ENCODE measurements at regions not wholly inside any gene's neighbourhood (a gene's known extent, or its start where the extent isn't known, plus 50 kb on each side); places are given as distances from the start of the nearest gene placed in this dataset.

DNA sequence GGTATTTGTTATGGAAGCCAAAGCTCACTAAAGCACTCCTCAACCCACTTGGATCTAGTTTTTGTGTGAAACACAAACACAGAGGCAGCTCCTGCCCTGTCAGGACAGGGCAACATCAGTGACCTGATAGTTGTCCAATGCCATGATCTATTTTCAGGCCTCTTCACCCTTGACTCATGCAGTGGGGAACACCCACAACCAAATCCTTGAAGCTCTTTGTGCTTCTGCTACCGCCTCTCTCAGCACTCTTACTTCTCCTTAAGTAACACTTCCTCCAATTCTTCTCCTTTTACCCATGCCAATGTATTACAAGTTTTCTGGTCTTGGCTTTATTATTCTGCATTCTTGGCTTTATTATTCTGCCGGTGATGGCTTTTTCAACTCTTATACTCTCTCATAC lies 425.3 kb downstream of the INHBA start:
- no peak for DNase-seq

GRCh38 chr7:41275255-41275654 lies 427.6 kb downstream of the INHBA start:
- no peak for DNase-seq

DNA sequence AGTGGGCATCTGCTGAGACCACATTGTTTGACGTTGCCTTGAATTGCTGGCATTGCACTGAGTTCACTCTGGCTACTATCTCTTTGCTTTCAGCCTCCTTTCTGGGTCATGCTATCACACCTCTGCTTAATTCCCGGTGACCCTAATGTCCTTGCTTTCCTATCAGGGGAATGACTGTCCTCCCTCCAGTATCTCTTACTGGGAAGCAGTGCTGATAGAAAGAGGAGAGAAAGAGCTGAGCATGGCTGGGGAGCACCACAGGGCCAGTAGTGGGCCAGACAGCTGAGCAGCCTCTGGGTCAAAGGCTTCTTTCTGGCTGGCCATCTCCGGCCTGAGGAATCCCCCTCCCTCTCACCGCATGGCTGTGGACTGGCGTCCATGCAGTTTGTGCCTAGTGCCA lies 428.7 kb downstream of the INHBA start:
- no peak for DNase-seq

DNA sequence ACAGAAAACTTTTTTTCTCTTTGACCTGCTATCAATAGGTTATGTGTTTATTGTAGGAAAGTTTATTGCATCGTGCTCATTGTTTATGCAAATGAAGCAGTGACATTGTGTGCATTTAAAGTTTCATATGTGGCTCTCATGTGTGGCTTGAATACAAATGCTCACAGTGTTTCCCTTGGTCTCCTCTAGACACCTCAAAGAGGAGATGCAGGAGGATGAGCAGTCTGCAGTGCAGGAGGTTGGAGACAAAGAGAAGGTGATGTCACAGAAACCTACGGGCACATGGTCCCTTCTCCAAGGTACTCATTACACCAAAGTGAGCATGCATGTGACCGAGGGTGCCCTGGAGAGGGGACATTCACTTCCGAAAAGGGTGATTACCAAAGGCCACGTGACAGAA lies 430.2 kb downstream of the INHBA start:
- no peak for DNase-seq

GRCh38 chr7:41268878-41269277 lies 434.0 kb downstream of the INHBA start:
- DNase-seq, result no peak

GRCh38 chr7:41261080-41261479 lies 441.8 kb downstream of the INHBA start:
- no peak for DNase-seq

DNA sequence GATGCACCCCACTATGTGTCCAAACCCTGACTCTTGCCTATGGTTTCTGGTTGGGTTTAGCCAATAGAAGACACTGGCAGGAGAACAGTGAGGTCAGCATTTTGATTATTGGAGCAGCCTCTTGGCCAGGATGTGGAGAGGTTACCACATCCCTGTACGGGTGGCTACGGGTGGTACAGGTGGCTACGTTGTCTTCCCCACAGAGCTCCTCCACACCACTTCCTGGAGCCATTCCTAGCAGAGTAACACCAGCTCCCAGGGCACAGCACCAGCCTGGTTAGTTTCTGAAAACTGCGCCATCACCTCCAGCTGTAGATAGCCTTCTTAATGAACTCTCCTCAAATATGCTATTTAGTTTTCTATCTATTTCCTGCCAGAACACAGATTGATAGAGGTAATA lies 445.2 kb downstream of the INHBA start:
- no peak for DNase-seq

GRCh38 chr7:41256186-41256945 lies 446.5 kb downstream of the INHBA start:
- DNase-seq, result no peak

- no peak for DNase-seq
These were observed 447.2 kb downstream of the INHBA start for GRCh38 chr7:41255716-41256115.

DNA sequence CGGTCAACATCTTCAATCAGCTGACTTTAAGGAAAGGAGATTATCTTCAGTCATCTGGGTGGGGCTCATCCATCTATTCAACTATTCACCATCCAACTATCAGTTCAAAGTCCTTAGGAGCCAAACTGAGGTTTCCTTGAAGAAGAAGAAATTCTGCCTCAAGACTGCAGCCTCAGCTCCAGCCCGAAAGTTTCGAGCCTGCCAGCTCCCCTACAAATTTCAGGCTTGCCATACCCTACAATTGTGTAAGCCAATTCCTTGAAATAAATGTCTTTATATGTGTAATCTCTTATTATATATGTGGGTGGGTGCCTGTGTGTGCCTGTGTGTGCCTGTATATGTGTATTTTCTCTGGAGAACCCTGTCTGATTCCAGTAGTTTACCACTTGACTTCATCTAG lies 447.8 kb downstream of the INHBA start:
- no peak for DNase-seq

DNA sequence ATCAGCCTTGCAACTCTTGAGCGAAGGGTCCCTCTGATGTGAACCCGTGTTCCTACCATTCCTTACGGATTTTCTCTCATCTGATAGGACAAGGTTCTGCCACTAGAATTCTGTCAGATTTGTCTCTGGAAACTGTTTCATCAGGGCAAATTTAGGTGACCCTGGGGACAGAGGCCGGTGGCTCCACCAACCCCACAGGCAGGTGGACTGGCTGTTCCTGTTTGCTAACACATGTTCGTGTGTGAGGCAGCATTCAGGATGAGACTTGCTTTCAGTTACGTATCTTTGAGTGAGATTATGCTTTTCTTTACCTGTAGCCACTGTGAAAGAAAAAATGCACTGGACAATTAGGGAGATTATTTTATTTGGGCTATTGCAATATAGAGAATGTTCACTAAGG lies 449.9 kb downstream of the INHBA start:
- no peak for DNase-seq

GRCh38 chr7:41252551-41252950 lies 450.3 kb downstream of the INHBA start:
- DNase-seq, result no peak

DNA sequence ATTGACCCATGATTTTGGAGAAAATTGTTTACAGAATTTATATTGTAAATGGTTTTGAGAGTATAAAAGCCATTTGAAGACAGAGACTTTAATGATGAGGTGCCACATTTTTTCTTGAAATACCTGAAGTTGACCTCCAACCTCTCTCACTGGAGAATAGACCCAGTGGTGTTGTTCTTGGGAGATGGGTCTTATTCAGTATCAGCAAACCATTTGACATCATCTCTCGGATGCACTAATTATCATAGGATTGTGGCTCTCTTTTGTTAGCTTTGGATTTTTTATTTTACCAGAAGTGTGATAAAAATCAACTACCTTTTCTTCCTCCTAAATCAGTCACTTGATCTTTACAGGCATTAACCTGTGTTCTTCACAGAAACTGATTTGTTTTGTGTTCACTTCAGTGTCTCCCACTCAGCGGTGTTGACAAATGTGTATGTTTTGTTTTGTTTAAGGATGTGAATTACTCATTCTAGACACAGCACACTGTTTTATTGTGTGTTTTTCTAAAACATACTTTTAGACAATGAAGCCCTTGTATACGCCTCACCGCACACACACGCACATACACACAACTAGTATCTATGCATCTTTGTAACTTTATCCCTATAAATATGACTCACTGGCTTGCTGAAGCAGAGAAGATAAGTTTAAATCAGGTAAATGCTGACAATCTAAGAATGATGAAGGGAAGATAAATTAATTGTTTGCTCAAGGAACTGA lies 455.6 kb downstream of the INHBA start:
- DNase-seq, result no peak

GRCh38 chr7:41245916-41246315 lies 457.0 kb downstream of the INHBA start:
- DNase-seq, result no peak

DNA sequence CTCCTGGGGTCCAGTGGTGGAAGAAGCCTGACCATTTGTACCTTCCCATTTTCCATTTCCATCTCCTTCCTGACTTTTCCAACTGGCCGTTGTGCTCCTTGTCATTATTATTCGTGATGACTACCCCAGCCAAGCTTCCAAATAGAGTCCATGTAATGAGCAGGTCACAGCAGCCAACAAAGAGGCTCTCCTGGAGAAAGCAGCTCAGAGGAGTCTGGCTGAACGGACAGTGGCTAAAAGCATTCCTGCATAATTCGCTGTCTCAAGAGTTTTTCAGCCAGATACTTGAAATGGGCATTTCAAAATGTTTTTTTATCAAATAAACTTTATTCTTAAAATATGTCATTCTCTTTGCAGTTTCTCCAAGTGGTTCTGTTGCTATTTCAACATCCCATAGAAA lies 458.6 kb downstream of the INHBA start:
- no peak for DNase-seq

DNA sequence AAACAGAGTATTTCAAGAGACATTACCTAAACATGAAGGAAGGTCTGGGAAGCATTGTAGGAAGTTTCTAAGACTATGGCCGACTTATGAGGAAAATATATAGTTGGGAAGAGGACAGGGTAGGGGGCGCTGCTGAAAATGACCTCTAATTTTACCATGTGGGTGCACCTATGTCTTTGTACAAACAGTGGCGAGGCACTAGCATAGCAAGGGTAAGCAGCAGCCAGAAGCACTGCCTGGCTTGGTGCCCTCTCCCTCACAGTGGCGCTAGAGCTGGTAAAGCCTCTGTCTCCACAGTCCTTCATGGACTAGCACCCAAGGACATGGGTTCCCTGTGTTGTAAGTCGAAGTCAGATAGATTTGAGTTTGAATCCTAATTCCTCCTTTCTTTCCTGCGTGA lies 461.2 kb downstream of the INHBA start:
- no peak for DNase-seq

- DNase-seq, result no peak
These were observed 463.3 kb downstream of the INHBA start for GRCh38 chr7:41239596-41239995.

- DNase-seq, result no peak
These were observed 464.0 kb downstream of the INHBA start for GRCh38 chr7:41238851-41239331.

GRCh38 chr7:41237956-41238355 lies 464.9 kb downstream of the INHBA start:
- no peak for DNase-seq

DNA sequence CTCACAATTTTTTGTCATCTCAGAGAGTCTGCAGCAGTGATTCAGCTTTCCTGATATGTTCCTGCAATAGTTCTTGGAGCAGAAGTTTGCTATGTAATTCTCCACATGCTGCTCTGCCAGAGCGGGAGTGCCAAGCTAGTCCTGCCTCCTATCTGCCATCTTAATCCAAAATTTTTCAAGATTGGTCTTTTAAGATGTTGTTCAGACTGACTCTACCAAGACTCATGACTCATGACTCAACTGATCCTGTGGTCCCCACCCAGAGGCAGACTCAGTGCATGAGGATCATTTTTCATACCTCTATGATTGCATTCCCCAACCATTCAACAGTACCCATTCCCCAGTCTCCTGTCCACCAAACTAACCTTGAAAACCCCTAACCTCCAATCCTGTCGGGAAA lies 470.8 kb downstream of the INHBA start:
- DNase-seq, result no peak

- no peak for DNase-seq
These were observed 478.7 kb downstream of the INHBA start for GRCh38 chr7:41224063-41224763.

GRCh38 chr7:41222746-41223145 lies 480.1 kb downstream of the INHBA start:
- DNase-seq, result no peak

DNA sequence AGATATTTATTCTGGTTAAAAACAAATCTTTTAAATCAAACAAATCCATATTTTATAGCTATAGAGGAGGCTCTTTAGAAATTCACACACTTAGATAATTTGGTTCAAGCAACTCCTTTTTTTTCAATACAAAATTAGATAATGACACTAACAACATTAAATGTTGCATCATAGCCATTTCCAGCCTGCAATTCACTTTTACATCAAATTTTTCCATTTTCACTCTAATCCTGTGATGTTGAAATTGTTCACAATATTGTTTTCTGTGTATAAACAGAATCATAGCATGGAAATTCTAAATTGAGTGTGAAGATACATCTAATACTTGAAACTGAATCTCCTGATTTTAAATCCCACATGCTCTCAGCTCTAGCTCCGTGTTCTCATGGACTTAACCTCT lies 482.6 kb downstream of the INHBA start:
- no peak for DNase-seq

GRCh38 chr7:41219276-41219675 lies 483.6 kb downstream of the INHBA start:
- DNase-seq, result no peak

Data from amniotic stem cell (primary cell).